Testis (tissue), 2 donors: ENCODE measurements at regions not wholly inside any gene's neighbourhood (a gene's known extent, or its start where the extent isn't known, plus 50 kb on each side); places are given as distances from the start of the nearest gene placed in this dataset.

ENCODE experiments used
- DNase-seq: peaks from one replicate; pipeline ENCODE4 v3.0.0-alpha.2; 2019
- H3K27ac ChIP-seq, 2 donors: fragments of 200-600 bp; sonication (generic); one replicate each; pipeline ENCODE4 v1.5.1; 2019
- H3K27me3 ChIP-seq: fragments of 200-600 bp; sonication (generic); one replicate; pipeline ENCODE4 v1.5.1; 2019
- H3K36me3 ChIP-seq: fragments of 200-600 bp; sonication (generic); one replicate; pipeline ENCODE4 v1.5.1; 2017; ENCODE audit warnings: low read depth; ENCODE audit errors: missing control alignments
- H3K4me1 ChIP-seq: fragments of 200-600 bp; sonication (generic); one replicate; pipeline ENCODE4 v1.5.1; 2019
- H3K4me3 ChIP-seq, 2 donors: fragments of 200-600 bp; sonication (generic); one replicate each; pipeline ENCODE4 v1.5.1; 2017 to 2019
- H3K9me3 ChIP-seq: fragments of 200-600 bp; sonication (generic); one replicate; pipeline ENCODE4 v1.5.1; 2017
- CTCF ChIP-seq, 3 experiments: fragments of 450-650 bp in 2 of 3; fragments of 200-600 bp in 1 of 3; sonication (generic) in 1 of 3; IDR thresholded peaks; one replicate each; pipeline ENCODE4 v1.5.1; 2016 to 2019; ENCODE audit warnings: antibody characterized with exemption in 3 of 3, mild to moderate bottlenecking in 2 of 3, moderate library complexity in 1 of 3
- POLR2A ChIP-seq: fragments of 450-650 bp; IDR thresholded peaks from one replicate; pipeline ENCODE4 v1.6.1; 2017; ENCODE audit warnings: antibody characterized with exemption, mild to moderate bottlenecking, moderate library complexity
- WGBS, 2 donors: methylation state at CpG; one replicate each; pipeline ENCODE4 v1.1.5; 2018; 5-methylcytosine and 5-hydroxymethylcytosine counted together
- intact Hi-C: fragments of 100-400 bp; cut with DNase I; formaldehyde crosslinking; loops from one replicate; pipeline ENCODE4 v1.15.1; 2023; ENCODE audit warnings: low total_unique reads

GRCh38 chr7:152572101-152572500, 103.8 kb downstream of the XRCC2 start:
- no peaks in the 10 kb centered on the region for H3K4me1 ChIP-seq
- no peak for DNase-seq
- TF ChIP-seq CTCF (IDR thresholded peaks at IDR 0.05), result no peak
- no peak for TF ChIP-seq POLR2A
- H3K27me3 ChIP-seq, result no peaks in the 10 kb centered on the region
- 86 to 95% methylated on average over 5 of the region's 5 CpGs for WGBS, 2 donors
- H3K27ac ChIP-seq, result no peak overlapping the region
- no peaks in the 10 kb centered on the region for H3K9me3 ChIP-seq
- intact Hi-C loops, result no loop called here
- H3K36me3 ChIP-seq, result no peaks in the 10 kb centered on the region
- H3K4me3 ChIP-seq, result no peak overlapping the region

DNA sequence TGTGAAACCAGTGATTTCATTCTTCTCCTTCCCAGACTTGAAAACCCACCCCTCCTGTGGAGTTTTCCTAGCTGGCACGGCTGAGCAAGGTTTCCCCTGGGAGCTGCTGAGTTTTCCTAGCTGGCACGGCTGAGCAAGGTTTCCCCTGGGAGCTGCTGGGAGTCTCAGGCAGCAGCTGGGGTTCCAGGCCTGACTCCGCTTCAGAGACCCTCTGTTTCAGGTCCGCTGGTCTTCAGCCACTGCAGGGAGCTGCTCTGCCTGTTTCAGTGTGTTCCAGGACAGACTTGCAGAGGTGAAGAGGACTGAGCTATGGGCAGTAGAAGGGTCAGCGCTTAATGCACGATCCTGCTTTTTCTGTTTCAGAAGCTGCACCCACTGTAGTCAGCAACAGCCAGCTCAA, 104.9 kb downstream of the XRCC2 start:
- 40 to 57% methylated on average over 4 to 6 of the region's 6 CpGs for WGBS, 2 donors
- Histone ChIP-seq H3K4me3 (no peak overlapping the region), H3K9me3 (no peaks in the 10 kb centered on the region), H3K27ac (no peak overlapping the region), H3K27me3 (no peaks in the 10 kb centered on the region), H3K4me1 (no peaks in the 10 kb centered on the region), H3K36me3 (no peaks in the 10 kb centered on the region)
- DNase-seq, result no peak
- intact Hi-C loops, result no loop called here
- TF ChIP-seq POLR2A (no peak), CTCF (IDR thresholded peaks at IDR 0.05) (no peak)

DNA sequence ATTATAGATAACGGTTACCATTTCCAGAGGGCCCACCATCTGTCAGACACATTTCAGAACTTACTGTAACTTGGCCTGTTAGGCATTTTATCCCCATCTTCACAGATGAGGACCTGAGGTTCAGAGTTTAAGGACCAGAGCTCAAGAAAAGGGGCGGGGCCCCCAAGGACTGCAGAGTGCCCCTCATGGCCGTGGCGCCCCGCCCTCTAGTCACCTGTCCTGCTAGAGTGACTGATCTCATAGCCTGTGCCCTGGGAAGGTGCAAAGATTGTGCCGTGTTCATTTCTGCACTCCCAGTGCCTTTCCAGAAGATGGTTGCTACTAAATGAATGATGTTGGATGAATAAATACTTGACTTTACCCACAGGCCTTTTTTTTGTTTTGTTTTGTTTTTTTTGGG, 107.0 kb downstream of the XRCC2 start:
- no peak for DNase-seq
- no peak overlapping the region for H3K27ac ChIP-seq
- H3K9me3 ChIP-seq, result no peaks in the 10 kb centered on the region
- no peaks in the 10 kb centered on the region for H3K27me3 ChIP-seq
- 91 to 94% methylated on average over 6 of the region's 6 CpGs for WGBS, 2 donors
- H3K4me1 ChIP-seq, result no peaks in the 10 kb centered on the region
- no peaks in the 10 kb centered on the region for H3K36me3 ChIP-seq
- H3K4me3 ChIP-seq, result no peak overlapping the region
- intact Hi-C loops, result no loop called here
- TF ChIP-seq CTCF (IDR thresholded peaks at IDR 0.05) (no peak), POLR2A (no peak)

- H3K36me3 ChIP-seq, result no peaks in the 10 kb centered on the region
- intact Hi-C loops, result no loop called here
- no peak overlapping the region for H3K4me3 ChIP-seq
- H3K9me3 ChIP-seq, result no peaks in the 10 kb centered on the region
- H3K27ac ChIP-seq, result no peak overlapping the region
- TF ChIP-seq POLR2A, result no peak
- TF ChIP-seq CTCF (IDR thresholded peaks at IDR 0.05), result no peak
- H3K27me3 ChIP-seq, result no peaks in the 10 kb centered on the region
- no peaks in the 10 kb centered on the region for H3K4me1 ChIP-seq
- 81% methylated on average over 13 of the region's 13 CpGs for WGBS, 2 donors
- no peak for DNase-seq
Measured at GRCh38 chr7:152565731-152566130, 110.2 kb downstream of the XRCC2 start.

GRCh38 chr7:152564656-152565250, 111.2 kb downstream of the XRCC2 start:
- Histone ChIP-seq H3K4me3 (no peak overlapping the region), H3K4me1 (no peaks in the 10 kb centered on the region), H3K9me3 (no peaks in the 10 kb centered on the region), H3K27me3 (no peaks in the 10 kb centered on the region), H3K27ac (no peak overlapping the region), H3K36me3 (no peaks in the 10 kb centered on the region)
- 90% methylated on average over 8 of the region's 8 CpGs for WGBS, 2 donors
- no peak for TF ChIP-seq CTCF (IDR thresholded peaks at IDR 0.05)
- TF ChIP-seq POLR2A, result no peak
- intact Hi-C loops, result no loop called here
- DNase-seq, result no peak
